WERI-Rb-1 (cell line): ENCODE measurements at regions not wholly inside any gene's neighbourhood (a gene's known extent, or its start where the extent isn't known, plus 50 kb on each side); places are given as distances from the start of the nearest gene placed in this dataset.
A peak's percentile ranks its signal among the peaks of the same experiment; 100 is the strongest.

Experiments used
- DNase-seq: peaks from one replicate; pipeline ENCODE4 v3.0.0-alpha.2; 2020
- H3K27ac ChIP-seq: fragments of 250-450 bp; sonication (Bioruptor Pico); 2 replicates; pipeline ENCODE4 v1.5.1; 2020; ENCODE audit warnings: mild to moderate bottlenecking, moderate library complexity
- H3K27me3 ChIP-seq: fragments of 250-450 bp; sonication (Bioruptor Pico); 2 replicates; pipeline ENCODE4 v1.5.1; 2021; ENCODE audit warnings: mild to moderate bottlenecking, low read depth, moderate library complexity; ENCODE audit not compliant: insufficient read depth, severe bottlenecking
- H3K36me3 ChIP-seq: fragments of 250-450 bp; sonication (Bioruptor Pico); 2 replicates; pipeline ENCODE4 v1.5.1; 2020; ENCODE audit warnings: mild to moderate bottlenecking, moderate library complexity
- H3K4me3 ChIP-seq: 2 replicates; pipeline ENCODE4 v1.5.1; 2011; ENCODE audit warnings: low read depth, mild to moderate bottlenecking, control low read depth, low read length
- H3K9me3 ChIP-seq: fragments of 250-450 bp; sonication (Bioruptor Pico); 2 replicates; pipeline ENCODE4 v1.5.1; 2021; ENCODE audit warnings: mild to moderate bottlenecking, moderate library complexity; ENCODE audit not compliant: severe bottlenecking
- CTCF ChIP-seq: IDR thresholded peaks from 2 replicates; pipeline ENCODE4 v1.5.1; 2011; ENCODE audit warnings: low read depth, mild to moderate bottlenecking, control low read depth, inconsistent platforms, low read length

GRCh38 chr9:78811622-78812276 lies 514.8 kb downstream of the PSAT1 start:
- no peak overlapping the region for H3K4me3 ChIP-seq
- no peak for DNase-seq
- no peak overlapping the region for H3K27ac ChIP-seq
- H3K9me3 ChIP-seq = no peaks in the 10 kb centered on the region
- H3K36me3 ChIP-seq = no peaks in the 10 kb centered on the region
- H3K27me3 ChIP-seq = no peaks in the 10 kb centered on the region
- no peak for TF ChIP-seq CTCF

GRCh38 chr9:78812665-78813064 lies 515.7 kb downstream of the PSAT1 start:
- H3K36me3 ChIP-seq = no peaks in the 10 kb centered on the region
- no peaks in the 10 kb centered on the region for H3K9me3 ChIP-seq
- no peak for TF ChIP-seq CTCF
- DNase-seq = no peak
- H3K4me3 ChIP-seq = no peak overlapping the region
- no peak overlapping the region for H3K27ac ChIP-seq
- no peaks in the 10 kb centered on the region for H3K27me3 ChIP-seq

- DNase-seq = no peak
- H3K36me3 ChIP-seq = no peaks in the 10 kb centered on the region
- no peak overlapping the region for H3K4me3 ChIP-seq
- no peak overlapping the region for H3K27ac ChIP-seq
- no peak for TF ChIP-seq CTCF
- no peaks in the 10 kb centered on the region for H3K9me3 ChIP-seq
- no peaks in the 10 kb centered on the region for H3K27me3 ChIP-seq
These were observed 516.8 kb downstream of the PSAT1 start for GRCh38 chr9:78813602-78814180.

GRCh38 chr9:78821126-78821822 lies 524.3 kb downstream of the PSAT1 start:
- Histone ChIP-seq H3K9me3 (no peaks in the 10 kb centered on the region), H3K4me3 (no peak overlapping the region), H3K27ac (no peak overlapping the region), H3K36me3 (no peaks in the 10 kb centered on the region), H3K27me3 (no peaks in the 10 kb centered on the region)
- peak; percentile 54 for TF ChIP-seq CTCF
- DNase-seq = no peak

- Histone ChIP-seq H3K36me3 (no peaks in the 10 kb centered on the region), H3K4me3 (no peak overlapping the region), H3K27ac (no peak overlapping the region), H3K9me3 (no peaks in the 10 kb centered on the region), H3K27me3 (no peaks in the 10 kb centered on the region)
- TF ChIP-seq CTCF = no peak
- DNase-seq = no peak
These were observed 529.6 kb downstream of the PSAT1 start for GRCh38 chr9:78826527-78826926.
